GM18951 (cell line): ENCODE measurements at regions not wholly inside any gene's neighbourhood (a gene's known extent, or its start where the extent isn't known, plus 50 kb on each side); places are given as distances from the start of the nearest gene placed in this dataset.
"Not testable (repeated sequence)": the region's sequence is repeated elsewhere in the genome, so short reads cannot be mapped to it uniquely, and the experiment has no call there.

ENCODE experiments used
- POLR2A ChIP-seq: IDR thresholded peaks from 4 replicates; pipeline ENCODE4 v1.6.1; 2011; ENCODE audit warnings: mild to moderate bottlenecking; ENCODE audit not compliant: insufficient read length, insufficient read depth; ENCODE audit errors: extremely low read depth
- in situ Hi-C: fragments of 300-500 bp; cut with MboI; formaldehyde crosslinking; loops from one replicate; pipeline ENCODE4 v1.12.0; 2022; ENCODE audit warnings: low sequenced_read_pairs, mixed read lengths, inconsistent platforms; ENCODE audit not compliant: unreplicated experiment

DNA sequence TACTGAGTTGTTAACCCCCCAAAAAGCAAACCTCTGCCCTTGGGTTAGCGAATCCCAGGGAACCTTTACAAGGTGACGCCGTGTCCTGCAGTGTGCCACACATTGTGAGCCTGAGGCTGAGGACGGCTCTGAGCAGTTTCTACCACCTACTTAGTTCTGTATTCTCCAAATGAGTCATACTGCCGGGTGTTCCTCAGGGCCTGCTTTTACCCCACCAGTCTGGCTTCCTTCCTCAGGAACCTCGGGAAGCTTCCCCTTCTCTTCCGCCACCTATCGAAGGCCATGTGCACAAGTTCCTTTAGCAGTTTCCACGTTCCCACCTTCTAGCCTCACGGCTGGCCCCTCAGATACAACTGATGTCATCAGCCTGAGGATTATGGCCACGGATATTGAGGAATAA, 384.0 kb upstream of the TPM1 start:
- TF ChIP-seq POLR2A, result no peak
- in situ Hi-C loops, result no loop called here

- TF ChIP-seq POLR2A, result no peak
- in situ Hi-C loops, result no loop called here
These were observed 379.0 kb upstream of the TPM1 start for GRCh38 chr15:62663547-62663946.

GRCh38 chr15:62665449-62665848, 377.1 kb upstream of the TPM1 start:
- TF ChIP-seq POLR2A, result no peak
- in situ Hi-C loops, result no loop called here

- in situ Hi-C loops, result no loop called here
- no peak for TF ChIP-seq POLR2A
These were observed 376.5 kb upstream of the TPM1 start for GRCh38 chr15:62666046-62666445.

DNA sequence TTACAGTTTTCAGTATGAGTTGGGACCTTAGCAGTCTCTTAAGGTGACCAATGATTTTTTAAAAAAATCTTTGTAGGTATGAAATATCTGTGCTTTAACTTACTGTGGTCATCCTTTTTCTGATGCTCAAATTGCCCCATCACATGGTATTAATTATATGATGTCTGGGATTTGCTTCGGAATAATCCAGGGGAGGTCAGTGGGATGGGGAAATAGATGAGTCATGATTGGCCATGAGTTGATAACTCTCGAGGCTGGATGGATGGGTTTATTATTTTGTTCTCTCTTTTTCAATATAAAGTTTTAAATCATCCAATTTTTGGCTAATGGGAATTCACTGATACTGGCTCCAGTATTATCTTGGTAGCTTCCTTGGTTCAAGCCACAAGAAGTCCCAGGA, 370.3 kb upstream of the TPM1 start:
- TF ChIP-seq POLR2A, result no peak
- in situ Hi-C loops, result no loop called here

GRCh38 chr15:62676891-62677290, 365.7 kb upstream of the TPM1 start:
- in situ Hi-C loops, result no loop called here
- TF ChIP-seq POLR2A, result no peak

DNA sequence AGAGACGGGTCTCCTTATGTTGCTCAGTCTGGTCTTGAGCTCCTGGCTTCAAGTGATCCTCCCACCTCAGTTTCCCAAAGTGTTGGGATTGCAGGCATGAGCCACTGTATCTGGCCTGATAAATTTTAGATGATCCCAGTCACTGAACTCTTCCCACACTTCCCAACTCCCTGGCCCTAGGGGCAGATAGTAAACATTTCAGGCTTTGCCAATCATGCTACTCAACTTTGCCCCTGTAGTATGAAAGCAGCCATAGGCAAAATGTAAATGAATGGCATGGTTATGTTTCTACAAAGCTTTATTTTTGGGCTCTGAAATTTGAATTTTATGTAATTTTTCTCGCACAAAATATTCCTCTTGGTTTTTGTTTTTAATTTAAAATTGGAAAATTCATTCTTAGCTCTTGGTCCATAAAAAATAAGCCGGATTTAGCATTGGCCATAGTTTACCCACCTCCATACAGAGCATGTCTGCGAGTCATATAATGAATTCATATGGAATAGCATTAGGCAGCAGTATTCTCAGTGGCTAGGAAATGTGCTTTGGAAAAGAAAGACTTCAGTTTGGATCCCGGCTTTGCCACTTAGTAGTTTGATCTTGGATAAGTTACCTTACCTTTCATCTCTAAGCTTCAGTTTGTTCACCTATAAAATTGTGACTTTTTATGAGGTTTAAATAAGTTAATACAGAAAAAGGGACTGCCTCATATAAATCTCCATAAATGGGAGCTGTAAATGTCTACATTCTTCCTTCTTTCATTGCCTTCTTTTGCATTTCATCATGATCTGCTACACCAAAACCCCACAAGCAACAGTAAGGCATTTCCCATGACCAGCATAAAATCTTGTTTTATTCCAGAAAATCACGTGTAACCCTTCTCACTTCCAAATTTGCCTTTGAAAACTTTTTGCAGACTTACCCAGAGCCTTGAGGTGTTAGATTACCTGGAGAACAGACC, 360.3 kb upstream of the TPM1 start:
- in situ Hi-C loops, result no loop called here

GRCh38 chr15:62683192-62683591, 359.4 kb upstream of the TPM1 start:
- in situ Hi-C loops, result not testable (repeated sequence)

More for the DNA sequence above, 360.3 kb upstream of the TPM1 start:
- no peak for TF ChIP-seq POLR2A

- in situ Hi-C loops, result no loop called here
- no peak for TF ChIP-seq POLR2A
These were observed 358.3 kb upstream of the TPM1 start for GRCh38 chr15:62684123-62684808.

DNA sequence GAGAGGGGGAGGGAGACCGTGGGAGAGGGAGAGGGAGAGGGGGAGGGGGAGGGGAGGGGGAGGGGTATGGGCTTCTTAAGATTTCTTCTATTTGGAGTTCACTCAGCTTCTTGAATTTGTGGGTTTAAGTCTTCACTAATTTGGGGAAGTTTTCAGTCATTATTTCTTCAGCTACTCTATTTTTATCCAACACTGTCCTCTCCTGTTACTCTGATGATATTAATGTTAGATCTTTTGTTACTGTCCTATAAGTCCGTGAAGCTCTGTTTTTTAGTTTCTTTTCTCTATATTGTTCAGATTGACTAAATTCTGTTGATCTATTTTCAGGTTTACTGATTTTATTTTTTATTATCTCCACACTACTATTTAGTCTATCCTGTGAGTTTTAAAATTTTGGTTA, 351.5 kb upstream of the TPM1 start:
- in situ Hi-C loops, result no loop called here
- TF ChIP-seq POLR2A, result no peak

DNA sequence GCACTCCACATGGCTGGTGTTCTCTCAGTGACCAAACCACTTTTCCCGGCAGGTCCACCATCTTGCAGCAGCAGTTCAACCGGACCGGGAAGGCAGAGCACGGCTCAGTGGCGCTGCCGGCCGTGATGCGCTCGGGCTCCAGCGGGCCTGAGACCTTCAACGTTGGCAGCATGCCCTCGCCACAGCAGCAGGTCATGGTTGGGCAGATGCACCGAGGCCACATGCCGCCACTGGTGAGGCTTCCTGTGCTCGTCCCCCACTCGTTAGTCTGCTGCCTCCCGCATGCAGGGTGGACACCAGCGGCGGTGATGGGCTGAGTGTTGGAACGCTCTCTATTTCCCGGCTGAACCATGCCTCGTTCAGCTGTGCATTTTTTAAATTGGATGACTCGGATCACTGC, 344.9 kb upstream of the TPM1 start:
- TF ChIP-seq POLR2A, result no peak
- in situ Hi-C loops, result no loop called here

GRCh38 chr15:62698646-62699045, 343.9 kb upstream of the TPM1 start:
- in situ Hi-C loops, result no loop called here
- no peak for TF ChIP-seq POLR2A

DNA sequence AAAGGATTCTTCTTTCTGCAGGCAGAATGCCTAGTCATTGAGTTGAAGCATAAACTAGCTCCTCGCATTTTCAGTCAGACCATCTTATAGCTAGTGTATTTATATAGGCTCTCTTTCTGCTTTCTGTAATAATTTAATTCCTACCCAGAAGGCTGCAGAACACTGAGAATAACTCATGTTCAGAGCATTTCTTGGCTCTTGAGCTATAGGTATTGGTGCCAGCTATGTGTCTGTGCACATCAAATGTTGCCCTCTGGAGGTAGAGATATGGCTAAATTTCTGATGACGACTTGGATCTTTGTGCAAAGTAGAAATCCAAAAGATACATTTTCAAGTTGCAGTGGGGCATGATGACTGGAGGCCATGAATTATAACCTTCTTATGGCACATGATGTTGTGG, 336.2 kb upstream of the TPM1 start:
- no peak for TF ChIP-seq POLR2A
- in situ Hi-C loops, result no loop called here

- in situ Hi-C loops, result no loop called here
- no peak for TF ChIP-seq POLR2A
These were observed 334.1 kb upstream of the TPM1 start for GRCh38 chr15:62708470-62708869.
